ENCODE measurements at regions not wholly inside any gene's neighbourhood (a gene's known extent, or its start where the extent isn't known, plus 50 kb on each side); places are given as distances from the start of the nearest gene placed in this dataset.

- no TSS peak for BruUV-seq (replicated peaks)
- intact Hi-C loops (cut with micrococcal nuclease), result no loop called here
- H3K36me3 Mint-ChIP-seq (ENCODE audit: insufficient read depth, unreplicated experiment), result no peaks in the 10 kb centered on the region
- H3K9me3 Mint-ChIP-seq (ENCODE audit: unreplicated experiment), result no peaks in the 10 kb centered on the region
- H3K27me3 Mint-ChIP-seq (ENCODE audit: insufficient read depth, unreplicated experiment), result peaks cover 8% of the 10 kb centered on the region
- TF ChIP-seq CTCF (IDR thresholded peaks at IDR 0.05; ENCODE audit: unreplicated experiment), result no peak
- CTCF ChIA-PET, result interaction anchor here (0.6 to 0.7 kb wide), 3 partner anchors 9 to 194 kb away, joined by 3 to 5 read pairs (median 3); no protein-coding TSS in a partner anchor
- H3K4me3 Mint-ChIP-seq (ENCODE audit: unreplicated experiment), result no peak overlapping the region
- H3K27ac Mint-ChIP-seq (ENCODE audit: low read depth, unreplicated experiment), result no peak overlapping the region
- POLR2A ChIA-PET, result interaction anchor here (0.9 to 1.2 kb wide), 2 partner anchors 13 to 23 kb away, joined by 3 read pairs; no protein-coding TSS in a partner anchor
- no peak for DNase-seq (ENCODE audit: unreplicated experiment)
- no peaks in the 10 kb centered on the region for H3K4me1 Mint-ChIP-seq (ENCODE audit: insufficient read depth, unreplicated experiment)
Measured at GRCh38 chr9:129442803-129443511, 177.9 kb downstream of the C9orf50 start.

- no peak for TF ChIP-seq CTCF (IDR thresholded peaks at IDR 0.05; ENCODE audit: unreplicated experiment)
- BruUV-seq (replicated peaks), result no TSS peak
- peak; percentile 38 for DNase-seq (ENCODE audit: unreplicated experiment)
- intact Hi-C loops (cut with micrococcal nuclease), result no loop called here
- H3K27me3 Mint-ChIP-seq (ENCODE audit: insufficient read depth, unreplicated experiment), result peaks cover 12% of the 10 kb centered on the region
- ChIA-PET CTCF (no interaction called here), POLR2A (interaction anchor here (0.6 kb wide), 1 partner anchor 1008 kb away, joined by 3 read pairs; no protein-coding TSS in a partner anchor)
- H3K27ac Mint-ChIP-seq (ENCODE audit: low read depth, unreplicated experiment), result no peak overlapping the region
- no peaks in the 10 kb centered on the region for H3K36me3 Mint-ChIP-seq (ENCODE audit: insufficient read depth, unreplicated experiment)
- no peak overlapping the region for H3K4me3 Mint-ChIP-seq (ENCODE audit: unreplicated experiment)
- no peaks in the 10 kb centered on the region for H3K9me3 Mint-ChIP-seq (ENCODE audit: unreplicated experiment)
- H3K4me1 Mint-ChIP-seq (ENCODE audit: insufficient read depth, unreplicated experiment), result no peaks in the 10 kb centered on the region
Measured at GRCh38 chr9:129441852-129442251, 179.0 kb downstream of the C9orf50 start.

- POLR2A ChIA-PET, result interaction anchor here (0.6 kb wide), 1 partner anchor 170 kb away, joined by 3 read pairs; no protein-coding TSS in a partner anchor
- TF ChIP-seq CTCF (IDR thresholded peaks at IDR 0.05; ENCODE audit: unreplicated experiment), result no peak
- no peak overlapping the region for H3K27ac Mint-ChIP-seq (ENCODE audit: low read depth, unreplicated experiment)
- no peaks in the 10 kb centered on the region for H3K9me3 Mint-ChIP-seq (ENCODE audit: unreplicated experiment)
- H3K4me1 Mint-ChIP-seq (ENCODE audit: insufficient read depth, unreplicated experiment), result no peaks in the 10 kb centered on the region
- BruUV-seq (replicated peaks), result no TSS peak
- H3K36me3 Mint-ChIP-seq (ENCODE audit: insufficient read depth, unreplicated experiment), result no peaks in the 10 kb centered on the region
- no peak for DNase-seq (ENCODE audit: unreplicated experiment)
- H3K27me3 Mint-ChIP-seq (ENCODE audit: insufficient read depth, unreplicated experiment), result peaks cover 12% of the 10 kb centered on the region
- intact Hi-C loops (cut with micrococcal nuclease), result no loop called here
- CTCF ChIA-PET, result interaction anchor here (0.6 kb wide), 1 partner anchor 29 kb away, joined by 3 read pairs; no protein-coding TSS in a partner anchor
- H3K4me3 Mint-ChIP-seq (ENCODE audit: unreplicated experiment), result no peak overlapping the region
Measured at GRCh38 chr9:129440435-129441186, 180.3 kb downstream of the C9orf50 start.

- H3K4me1 Mint-ChIP-seq (ENCODE audit: insufficient read depth, unreplicated experiment), result no peaks in the 10 kb centered on the region
- H3K9me3 Mint-ChIP-seq (ENCODE audit: unreplicated experiment), result no peaks in the 10 kb centered on the region
- POLR2A ChIA-PET, result no interaction called here
- no peak overlapping the region for H3K27ac Mint-ChIP-seq (ENCODE audit: low read depth, unreplicated experiment)
- BruUV-seq (replicated peaks), result no TSS peak
- DNase-seq (ENCODE audit: unreplicated experiment), result no peak
- TF ChIP-seq CTCF (IDR thresholded peaks at IDR 0.05; ENCODE audit: unreplicated experiment), result no peak
- no peak overlapping the region for H3K4me3 Mint-ChIP-seq (ENCODE audit: unreplicated experiment)
- no peaks in the 10 kb centered on the region for H3K36me3 Mint-ChIP-seq (ENCODE audit: insufficient read depth, unreplicated experiment)
- CTCF ChIA-PET, result no interaction called here
- H3K27me3 Mint-ChIP-seq (ENCODE audit: insufficient read depth, unreplicated experiment), result peaks cover 12% of the 10 kb centered on the region
- intact Hi-C loops (cut with micrococcal nuclease), result no loop called here
Measured at GRCh38 chr9:129439242-129439641, 181.7 kb downstream of the C9orf50 start.

All from MCF 10A (cell line).